ENCODE measurements at regions not wholly inside any gene's neighbourhood (a gene's known extent, or its start where the extent isn't known, plus 50 kb on each side); places are given as distances from the start of the nearest gene placed in this dataset.

DNA sequence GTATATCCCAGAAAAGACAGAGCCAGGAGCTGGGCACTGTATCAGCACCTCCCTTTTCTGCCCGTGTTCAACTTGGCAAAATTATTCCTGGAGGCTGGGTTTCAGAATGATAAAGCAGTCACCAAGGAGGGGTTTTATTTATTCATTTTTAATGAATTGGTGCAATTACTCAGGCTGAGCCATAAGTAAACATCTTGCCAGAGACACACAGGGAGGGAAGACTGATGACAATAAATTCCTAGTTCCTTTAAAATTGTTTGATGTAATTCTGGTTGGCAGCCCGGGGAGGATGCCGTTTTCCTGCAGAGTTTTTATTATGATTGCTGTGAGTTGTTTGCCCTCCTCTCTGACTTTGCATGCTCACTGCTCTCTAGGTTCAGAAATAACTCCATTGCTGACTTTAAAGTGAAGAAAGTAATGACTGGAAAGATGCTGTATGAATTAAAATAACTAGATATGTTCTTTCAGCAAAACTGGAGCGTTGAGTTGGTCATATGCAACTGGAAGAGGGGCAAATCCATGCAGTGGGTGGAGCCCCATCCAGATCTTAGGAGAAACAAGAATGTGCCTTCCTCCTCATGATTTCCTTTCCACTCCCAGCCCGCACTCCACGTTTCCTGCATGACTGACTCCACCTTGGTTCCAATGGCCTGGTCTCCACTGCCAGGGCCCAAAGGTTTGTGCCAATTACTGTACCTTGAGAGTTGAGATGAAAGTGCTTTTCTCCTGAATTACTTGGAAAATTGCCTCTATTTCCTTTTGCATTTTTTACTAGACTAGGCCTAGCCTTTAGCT is 182.1 kb downstream of the RFC3 start:
- H3K36me3 ChIP-seq (ENCODE audit: insufficient read depth, low read length): no peaks in the 10 kb centered on the region

GRCh38 chr13:34000955-34001354 is 183.0 kb downstream of the RFC3 start:
- H3K4me1 ChIP-seq (ENCODE audit: insufficient read depth, low read length): no peaks in the 10 kb centered on the region
- no peak overlapping the region for H2AFZ ChIP-seq (ENCODE audit: low read depth, low read length)
- no peaks in the 10 kb centered on the region for H3K36me3 ChIP-seq (ENCODE audit: insufficient read depth, low read length)
- H3K9me3 ChIP-seq (ENCODE audit: low read length): no peaks in the 10 kb centered on the region
- no peak overlapping the region for H3K4me3 ChIP-seq (ENCODE audit: low read length)
- no peaks in the 10 kb centered on the region for H3K27me3 ChIP-seq (ENCODE audit: insufficient read depth, low read length)

More for the DNA sequence above, 182.1 kb downstream of the RFC3 start:
- Histone ChIP-seq H3K9me3 (ENCODE audit: low read length) (no peaks in the 10 kb centered on the region), H3K27me3 (ENCODE audit: insufficient read depth, low read length) (no peaks in the 10 kb centered on the region), H3K4me1 (ENCODE audit: insufficient read depth, low read length) (no peaks in the 10 kb centered on the region), H3K4me3 (ENCODE audit: low read length) (no peak overlapping the region), H2AFZ (ENCODE audit: low read depth, low read length) (no peak overlapping the region)

DNA sequence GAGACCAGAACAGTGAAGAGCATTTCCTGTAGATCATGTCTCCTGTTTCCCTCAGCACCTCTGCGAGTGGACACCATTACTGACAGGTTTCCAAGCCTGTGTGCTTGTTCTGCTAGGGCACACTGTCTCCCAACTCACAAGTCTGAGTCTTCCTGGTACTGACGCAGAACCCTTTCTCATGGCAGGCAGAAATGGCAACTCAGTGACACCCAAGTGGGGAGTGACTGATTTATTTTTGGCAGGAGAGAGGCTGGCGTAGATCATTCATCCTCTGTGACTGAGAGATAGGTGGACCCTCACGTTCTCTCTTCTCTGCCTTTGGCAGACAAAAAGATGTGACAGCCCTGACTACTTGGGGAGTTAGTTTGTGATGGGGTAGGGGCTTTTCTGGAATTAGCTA is 183.4 kb downstream of the RFC3 start:
- Histone ChIP-seq H3K9me3 (ENCODE audit: low read length) (no peaks in the 10 kb centered on the region), H2AFZ (ENCODE audit: low read depth, low read length) (no peak overlapping the region), H3K27me3 (ENCODE audit: insufficient read depth, low read length) (no peaks in the 10 kb centered on the region), H3K36me3 (ENCODE audit: insufficient read depth, low read length) (no peaks in the 10 kb centered on the region), H3K4me3 (ENCODE audit: low read length) (no peak overlapping the region), H3K4me1 (ENCODE audit: insufficient read depth, low read length) (no peaks in the 10 kb centered on the region)

- H3K9me3 ChIP-seq (ENCODE audit: low read length): no peaks in the 10 kb centered on the region
Observed at GRCh38 chr13:34002141-34002540, 184.2 kb downstream of the RFC3 start.

DNA sequence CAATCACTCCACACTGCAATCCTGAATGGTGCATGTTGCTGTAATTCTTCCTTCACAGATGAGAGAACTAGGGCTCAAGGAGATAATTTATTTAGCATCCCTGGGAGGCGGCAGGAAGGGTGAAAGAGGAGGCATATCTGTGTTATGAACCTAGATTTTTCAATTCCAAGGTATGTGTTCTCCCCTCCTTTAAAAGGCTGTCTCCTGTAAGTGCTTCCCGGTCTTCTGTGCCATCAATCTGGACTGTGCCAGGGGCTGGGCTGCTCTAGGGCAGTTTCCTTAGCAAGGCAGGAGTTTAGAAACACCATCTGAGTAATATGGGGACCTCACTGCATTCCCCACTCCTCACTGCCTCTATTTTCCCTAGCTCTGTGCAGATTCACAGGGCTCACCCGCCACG is 185.0 kb downstream of the RFC3 start:
- no peak overlapping the region for H3K4me3 ChIP-seq (ENCODE audit: low read length)
- H3K27me3 ChIP-seq (ENCODE audit: insufficient read depth, low read length): no peaks in the 10 kb centered on the region
- H2AFZ ChIP-seq (ENCODE audit: low read depth, low read length): no peak overlapping the region
- no peaks in the 10 kb centered on the region for H3K4me1 ChIP-seq (ENCODE audit: insufficient read depth, low read length)
- H3K9me3 ChIP-seq (ENCODE audit: low read length): no peaks in the 10 kb centered on the region
- H3K36me3 ChIP-seq (ENCODE audit: insufficient read depth, low read length): no peaks in the 10 kb centered on the region

More at GRCh38 chr13:34002141-34002540, 184.2 kb downstream of the RFC3 start:
- Histone ChIP-seq H2AFZ (ENCODE audit: low read depth, low read length) (no peak overlapping the region), H3K4me3 (ENCODE audit: low read length) (no peak overlapping the region), H3K4me1 (ENCODE audit: insufficient read depth, low read length) (no peaks in the 10 kb centered on the region), H3K27me3 (ENCODE audit: insufficient read depth, low read length) (no peaks in the 10 kb centered on the region), H3K36me3 (ENCODE audit: insufficient read depth, low read length) (no peaks in the 10 kb centered on the region)

DNA sequence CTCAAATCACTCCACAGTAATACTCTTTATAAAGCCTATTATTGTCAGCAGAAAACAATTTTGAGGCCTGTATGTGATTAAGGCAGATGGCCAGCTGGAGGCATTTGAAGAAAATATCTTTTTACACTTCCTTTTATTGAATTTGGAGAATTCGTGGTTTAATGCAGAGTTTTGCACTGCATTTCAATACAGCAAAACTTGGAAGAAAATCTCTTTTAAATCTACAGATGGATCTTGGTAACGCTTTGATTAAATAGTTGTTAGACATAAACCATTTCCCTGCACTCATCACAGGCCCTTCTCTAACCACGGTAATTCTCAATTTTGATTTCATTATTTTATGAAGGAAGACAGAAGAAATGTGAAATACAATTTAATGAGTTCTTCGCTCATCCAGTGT is 185.7 kb downstream of the RFC3 start:
- Histone ChIP-seq H3K4me3 (ENCODE audit: low read length) (no peak overlapping the region), H3K36me3 (ENCODE audit: insufficient read depth, low read length) (no peaks in the 10 kb centered on the region), H3K27me3 (ENCODE audit: insufficient read depth, low read length) (no peaks in the 10 kb centered on the region), H3K4me1 (ENCODE audit: insufficient read depth, low read length) (no peaks in the 10 kb centered on the region), H2AFZ (ENCODE audit: low read depth, low read length) (no peak overlapping the region), H3K9me3 (ENCODE audit: low read length) (no peaks in the 10 kb centered on the region)

- Histone ChIP-seq H3K4me3 (ENCODE audit: low read length) (no peak overlapping the region), H3K36me3 (ENCODE audit: insufficient read depth, low read length) (no peaks in the 10 kb centered on the region), H3K27me3 (ENCODE audit: insufficient read depth, low read length) (no peaks in the 10 kb centered on the region), H3K4me1 (ENCODE audit: insufficient read depth, low read length) (no peaks in the 10 kb centered on the region), H3K9me3 (ENCODE audit: low read length) (no peaks in the 10 kb centered on the region), H2AFZ (ENCODE audit: low read depth, low read length) (no peak overlapping the region)
Observed at GRCh38 chr13:34004676-34005075, 186.7 kb downstream of the RFC3 start.

GRCh38 chr13:34006011-34006410 is 188.1 kb downstream of the RFC3 start:
- no peaks in the 10 kb centered on the region for H3K36me3 ChIP-seq (ENCODE audit: insufficient read depth, low read length)
- no peak overlapping the region for H2AFZ ChIP-seq (ENCODE audit: low read depth, low read length)
- no peaks in the 10 kb centered on the region for H3K4me1 ChIP-seq (ENCODE audit: insufficient read depth, low read length)
- no peaks in the 10 kb centered on the region for H3K27me3 ChIP-seq (ENCODE audit: insufficient read depth, low read length)
- no peak overlapping the region for H3K4me3 ChIP-seq (ENCODE audit: low read length)
- no peaks in the 10 kb centered on the region for H3K9me3 ChIP-seq (ENCODE audit: low read length)

DNA sequence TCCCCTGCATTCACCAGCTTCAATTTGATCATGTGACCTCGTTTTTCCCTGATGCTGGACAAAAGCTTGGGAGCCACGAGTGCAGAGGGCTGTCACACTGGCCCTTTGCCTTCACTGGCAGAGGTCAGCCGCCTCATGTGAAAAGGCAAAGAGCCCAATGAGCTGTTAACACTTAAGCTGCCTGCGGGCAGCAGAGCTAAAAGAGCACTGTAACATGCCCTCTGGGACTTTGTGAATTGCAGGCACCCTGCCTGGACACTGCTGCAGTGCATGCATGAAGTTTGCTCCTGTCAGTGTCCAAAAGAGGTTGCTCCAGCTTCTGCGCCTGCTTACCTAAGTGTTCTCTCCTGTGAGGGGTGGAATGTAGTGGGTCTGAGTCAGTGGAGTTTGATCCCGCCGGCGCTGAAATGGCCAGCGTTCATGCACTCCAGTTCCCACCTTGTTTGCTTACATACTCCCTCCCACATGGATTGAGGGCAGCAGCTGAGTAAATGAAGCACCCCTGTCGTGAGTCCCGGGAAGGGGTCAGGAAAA is 193.7 kb downstream of the RFC3 start:
- H3K4me1 ChIP-seq (ENCODE audit: insufficient read depth, low read length): no peaks in the 10 kb centered on the region
- no peaks in the 10 kb centered on the region for H3K9me3 ChIP-seq (ENCODE audit: low read length)
- no peaks in the 10 kb centered on the region for H3K36me3 ChIP-seq (ENCODE audit: insufficient read depth, low read length)
- H3K27me3 ChIP-seq (ENCODE audit: insufficient read depth, low read length): no peaks in the 10 kb centered on the region
- H3K4me3 ChIP-seq (ENCODE audit: low read length): no peak overlapping the region
- H2AFZ ChIP-seq (ENCODE audit: low read depth, low read length): no peak overlapping the region

DNA sequence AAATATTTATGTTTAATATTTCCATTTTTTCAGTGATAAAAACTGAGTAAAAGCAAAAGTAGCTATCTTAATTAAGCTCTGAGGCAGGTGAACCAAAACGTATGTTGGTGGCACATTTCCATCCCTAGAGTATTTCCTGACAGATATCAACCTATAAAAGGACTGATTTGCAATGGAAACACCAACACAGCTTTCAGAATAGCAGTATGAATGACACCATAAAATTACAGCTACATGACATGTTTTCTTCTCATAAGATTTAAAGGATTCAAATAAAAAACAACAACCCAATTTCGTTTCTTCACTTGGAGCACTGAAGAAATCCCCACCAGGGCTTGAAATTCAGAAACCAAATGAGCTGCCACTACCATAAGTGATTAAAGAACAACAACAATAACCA is 194.4 kb downstream of the RFC3 start:
- Histone ChIP-seq H3K9me3 (ENCODE audit: low read length) (no peaks in the 10 kb centered on the region), H3K27me3 (ENCODE audit: insufficient read depth, low read length) (no peaks in the 10 kb centered on the region), H2AFZ (ENCODE audit: low read depth, low read length) (no peak overlapping the region), H3K36me3 (ENCODE audit: insufficient read depth, low read length) (no peaks in the 10 kb centered on the region), H3K4me3 (ENCODE audit: low read length) (no peak overlapping the region), H3K4me1 (ENCODE audit: insufficient read depth, low read length) (no peaks in the 10 kb centered on the region)

- no peaks in the 10 kb centered on the region for H3K27me3 ChIP-seq (ENCODE audit: insufficient read depth, low read length)
- no peaks in the 10 kb centered on the region for H3K36me3 ChIP-seq (ENCODE audit: insufficient read depth, low read length)
- H3K4me3 ChIP-seq (ENCODE audit: low read length): no peak overlapping the region
Observed at GRCh38 chr13:34013061-34013460, 195.1 kb downstream of the RFC3 start.

DNA sequence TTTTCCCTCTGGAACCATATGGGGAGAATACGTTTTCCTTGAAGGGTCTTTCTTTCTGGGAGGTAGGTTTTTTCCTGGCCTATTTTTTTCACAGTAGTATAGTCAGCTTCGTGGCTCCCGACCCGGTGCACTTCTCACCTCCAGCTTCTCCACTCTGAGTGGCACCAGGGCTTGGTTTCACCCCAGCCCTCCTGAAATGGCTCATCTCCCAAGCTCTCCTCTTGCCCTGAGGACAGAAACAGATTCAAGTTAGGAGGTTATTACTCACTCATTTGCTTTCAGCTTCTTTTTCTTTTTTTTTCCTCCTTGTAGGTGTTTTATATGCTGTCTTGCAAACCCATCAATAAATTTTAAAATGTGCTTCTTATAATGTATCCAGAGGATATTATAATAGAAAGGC is 199.3 kb downstream of the RFC3 start:
- Histone ChIP-seq H3K27me3 (ENCODE audit: insufficient read depth, low read length) (no peaks in the 10 kb centered on the region), H3K36me3 (ENCODE audit: insufficient read depth, low read length) (no peaks in the 10 kb centered on the region), H3K4me3 (ENCODE audit: low read length) (no peak overlapping the region), H2AFZ (ENCODE audit: low read depth, low read length) (no peak overlapping the region), H3K4me1 (ENCODE audit: insufficient read depth, low read length) (no peaks in the 10 kb centered on the region), H3K9me3 (ENCODE audit: low read length) (peaks cover 2% of the 10 kb centered on the region)

More at GRCh38 chr13:34013061-34013460, 195.1 kb downstream of the RFC3 start:
- no peaks in the 10 kb centered on the region for H3K9me3 ChIP-seq (ENCODE audit: low read length)
- no peak overlapping the region for H2AFZ ChIP-seq (ENCODE audit: low read depth, low read length)
- H3K4me1 ChIP-seq (ENCODE audit: insufficient read depth, low read length): no peaks in the 10 kb centered on the region

- Histone ChIP-seq H3K9me3 (ENCODE audit: low read length) (peaks cover 2% of the 10 kb centered on the region), H3K27me3 (ENCODE audit: insufficient read depth, low read length) (no peaks in the 10 kb centered on the region), H2AFZ (ENCODE audit: low read depth, low read length) (no peak overlapping the region), H3K36me3 (ENCODE audit: insufficient read depth, low read length) (no peaks in the 10 kb centered on the region), H3K4me3 (ENCODE audit: low read length) (no peak overlapping the region), H3K4me1 (ENCODE audit: insufficient read depth, low read length) (no peaks in the 10 kb centered on the region)
Observed at GRCh38 chr13:34019870-34020269, 201.9 kb downstream of the RFC3 start.

DNA sequence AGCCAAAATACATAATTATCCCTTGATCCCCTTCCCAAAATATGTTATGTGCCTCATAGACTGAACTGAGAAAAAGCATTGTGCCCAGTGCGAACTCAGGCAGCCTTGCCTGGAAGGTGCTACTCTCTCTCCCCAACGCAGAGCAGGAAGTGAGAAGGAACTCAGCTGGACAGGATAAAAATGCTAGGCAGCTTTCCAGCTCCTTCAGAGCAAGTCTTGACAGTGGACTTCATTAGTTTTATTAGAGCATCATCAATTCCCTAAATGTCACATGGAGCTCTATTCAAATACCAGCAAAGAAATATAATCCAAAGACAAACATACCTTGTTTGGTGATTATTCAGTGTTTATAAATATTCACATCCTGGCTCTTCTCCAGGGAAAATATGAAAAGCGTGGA is 202.4 kb downstream of the RFC3 start:
- H3K27me3 ChIP-seq (ENCODE audit: insufficient read depth, low read length): no peaks in the 10 kb centered on the region
- no peak overlapping the region for H2AFZ ChIP-seq (ENCODE audit: low read depth, low read length)
- H3K4me1 ChIP-seq (ENCODE audit: insufficient read depth, low read length): no peaks in the 10 kb centered on the region
- peaks cover 2% of the 10 kb centered on the region for H3K9me3 ChIP-seq (ENCODE audit: low read length)
- no peak overlapping the region for H3K4me3 ChIP-seq (ENCODE audit: low read length)
- H3K36me3 ChIP-seq (ENCODE audit: insufficient read depth, low read length): no peaks in the 10 kb centered on the region

Data from neuron (in vitro differentiated cells).